GM12878 (cell line): ENCODE measurements at regions not wholly inside any gene's neighbourhood (a gene's known extent, or its start where the extent isn't known, plus 50 kb on each side); places are given as distances from the start of the nearest gene placed in this dataset.

Source experiments
- BCL3 ChIP-seq: IDR thresholded peaks from 2 replicates; pipeline ENCODE4 v1.6.1; 2011; ENCODE audit warnings: borderline replicate concordance, low read depth, mild to moderate bottlenecking, moderate library complexity, low read length; ENCODE audit not compliant: insufficient read depth, poor library complexity, severe bottlenecking
- CEBPB ChIP-seq, 2 experiments: fragments of 150-350 bp in 1 of 2; IDR thresholded peaks; 2 replicates each; pipeline ENCODE4 v1.6.1; 2012 to 2014; ENCODE audit warnings: low read depth in 2 of 2, low read length in 2 of 2, borderline replicate concordance in 1 of 2, inconsistent platforms in 1 of 2
- CTCF ChIP-seq, 3 experiments: IDR thresholded peaks in 2 of 3; conservative IDR thresholded peaks in 1 of 3; 2 replicates each; pipeline ENCODE4 v1.5.1; 2011; ENCODE audit warnings: low read depth in 3 of 3, low read length in 3 of 3, mild to moderate bottlenecking in 3 of 3, control low read depth in 2 of 3, moderate library complexity in 2 of 3, inconsistent platforms in 1 of 3, mixed read lengths in 1 of 3; ENCODE audit not compliant: control insufficient read depth in 2 of 3, insufficient read depth in 1 of 3; ENCODE audit errors: extremely low read depth in 1 of 3
- FOXK2 ChIP-seq: fragments of 450-650 bp; IDR thresholded peaks from 2 replicates; pipeline ENCODE4 v1.6.1; 2017; ENCODE audit warnings: mild to moderate bottlenecking, moderate library complexity
- POLR2A ChIP-seq: IDR thresholded peaks from 2 replicates; pipeline ENCODE4 v1.6.1; 2011; ENCODE audit warnings: low read depth, mild to moderate bottlenecking, low read length
- POLR2AphosphoS5 ChIP-seq: IDR thresholded peaks from 2 replicates; pipeline ENCODE4 v1.6.1; 2011; ENCODE audit warnings: mild to moderate bottlenecking, low read length, inconsistent platforms
- SMC3 ChIP-seq: IDR thresholded peaks from 2 replicates; pipeline ENCODE4 v1.6.1; 2011; ENCODE audit warnings: low read length, improper control_type of control experiment, borderline replicate concordance
- SP1 ChIP-seq: IDR thresholded peaks from one replicate; pipeline ENCODE4 v1.6.1; 2011; ENCODE audit warnings: low read depth, low read length

- TF ChIP-seq SP1 (no peak), CTCF (IDR thresholded peaks at IDR 0.05 in 2 of 3, conservative IDR thresholded peaks at IDR 0.05 in 1 of 3; ENCODE audit: control insufficient read depth in 2 of 3, extremely low read depth in 1 of 3, insufficient read depth in 1 of 3, low read depth in 3 of 3, low read length in 3 of 3) (no peak), FOXK2 (no peak), SMC3 (no peak), POLR2A (no peak), CEBPB (IDR thresholded peaks at IDR 0.05; ENCODE audit: borderline replicate concordance in 1 of 2, low read depth in 2 of 2, low read length in 2 of 2) (no peak), POLR2AphosphoS5 (no peak), BCL3 (no peak)
Measured at GRCh38 chr2:11104794-11105660, 50.2 kb upstream of the SLC66A3 start.
